OCI-LY7 (cell line): ENCODE measurements at regions not wholly inside any gene's neighbourhood (a gene's known extent, or its start where the extent isn't known, plus 50 kb on each side); places are given as distances from the start of the nearest gene placed in this dataset.

Experiments used
- BruUV-seq: library from RNA; stranded (reverse); fragments of 400-500 nt; replicated peaks from 2 replicates; lab custom pipeline; 2021; lab: Mats Ljungman, UMichigan
- CTCF ChIA-PET: fragments of 300-600 bp; sonication (Branson Sonifier 250); formaldehyde crosslinking; loops from one replicate; lab custom pipeline; 2022; ENCODE audit warnings: antibody characterized with exemption; ENCODE audit not compliant: unreplicated experiment; lab: Charles Lee
- POLR2A ChIA-PET: fragments of 300-600 bp; sonication (Branson Sonifier 250); formaldehyde crosslinking; loops from one replicate; lab custom pipeline; 2022; ENCODE audit warnings: antibody characterized with exemption; lab: Charles Lee
- DNase-seq: peaks from one replicate; pipeline ENCODE4 v3.0.0-alpha.2; 2015; ENCODE audit warnings: low spot score
- H2AFZ ChIP-seq: fragments of 200-600 bp; sonication (generic), shearing (Covaris generic); 2 replicates; pipeline ENCODE4 v1.6.1; 2014; ENCODE audit warnings: mild to moderate bottlenecking, antibody characterized with exemption, low read length, moderate library complexity
- H3K27ac ChIP-seq: fragments of 200-600 bp; sonication (generic); 2 replicates; pipeline ENCODE4 v1.5.1; 2014; ENCODE audit warnings: mixed run types, low read depth, mild to moderate bottlenecking, moderate library complexity, low read length, inconsistent platforms; ENCODE audit not compliant: poor library complexity, severe bottlenecking
- H3K36me3 ChIP-seq: fragments of 200-600 bp; sonication (generic); 2 replicates; pipeline ENCODE4 v1.6.1; 2014; ENCODE audit warnings: mild to moderate bottlenecking, antibody characterized with exemption, low read length, moderate library complexity, mixed read lengths; ENCODE audit not compliant: insufficient read depth
- H3K4me1 ChIP-seq: fragments of 200-600 bp; sonication (generic); 2 replicates; pipeline ENCODE4 v1.5.1; 2014; ENCODE audit warnings: mild to moderate bottlenecking, low read length; ENCODE audit not compliant: insufficient read depth, poor library complexity, severe bottlenecking
- H3K4me2 ChIP-seq: fragments of 200-600 bp; sonication (generic); 2 replicates; pipeline ENCODE4 v1.6.1; 2014; ENCODE audit warnings: mild to moderate bottlenecking, low read length
- H3K4me3 ChIP-seq: fragments of 200-600 bp; sonication (generic); 2 replicates; pipeline ENCODE4 v1.5.1; 2014; ENCODE audit warnings: mild to moderate bottlenecking, low read depth, low read length; ENCODE audit not compliant: poor library complexity, severe bottlenecking
- H3K79me2 ChIP-seq: fragments of 200-600 bp; sonication (generic); 2 replicates; pipeline ENCODE4 v1.6.1; 2016; ENCODE audit warnings: low read depth, mild to moderate bottlenecking, low read length, moderate library complexity, mixed read lengths; ENCODE audit not compliant: insufficient read depth
- H3K9me2 ChIP-seq: fragments of 200-600 bp; sonication (generic); 2 replicates; pipeline ENCODE4 v1.6.1; 2016; ENCODE audit warnings: mild to moderate bottlenecking, low read length, mixed read lengths; ENCODE audit not compliant: insufficient read depth
- H3K9me3 ChIP-seq: fragments of 200-600 bp; sonication (generic); 2 replicates; pipeline ENCODE4 v1.6.1; 2014; ENCODE audit warnings: mild to moderate bottlenecking, mixed run types, low read length, mixed read lengths
- H4K20me1 ChIP-seq: fragments of 200-600 bp; sonication (generic); 2 replicates; pipeline ENCODE4 v1.6.1; 2014; ENCODE audit warnings: mild to moderate bottlenecking, antibody characterized with exemption, low read length, moderate library complexity, mixed read lengths; ENCODE audit not compliant: insufficient read depth
- EZH2phosphoT487 ChIP-seq: fragments of 200-600 bp; sonication (generic); IDR thresholded peaks from 2 replicates; pipeline ENCODE4 v1.6.1; 2018; ENCODE audit warnings: low read depth, borderline replicate concordance, mild to moderate bottlenecking, mixed run types, antibody characterized with exemption, low read length, moderate library complexity, mixed read lengths
- intact Hi-C: fragments of 100-400 bp; cut with micrococcal nuclease; formaldehyde crosslinking; loops from one replicate; pipeline ENCODE4 v1.10.0; 2022; ENCODE audit not compliant: unreplicated experiment
- TF ChIP-seq, protein P1 (sequence below): fragments of 200-600 bp; sonication (generic); conservative IDR thresholded peaks from 2 replicates; pipeline ENCODE4 v1.5.1; 2014; ENCODE audit warnings: mild to moderate bottlenecking, antibody characterized with exemption, low read length, moderate library complexity, mixed read lengths

DNA sequence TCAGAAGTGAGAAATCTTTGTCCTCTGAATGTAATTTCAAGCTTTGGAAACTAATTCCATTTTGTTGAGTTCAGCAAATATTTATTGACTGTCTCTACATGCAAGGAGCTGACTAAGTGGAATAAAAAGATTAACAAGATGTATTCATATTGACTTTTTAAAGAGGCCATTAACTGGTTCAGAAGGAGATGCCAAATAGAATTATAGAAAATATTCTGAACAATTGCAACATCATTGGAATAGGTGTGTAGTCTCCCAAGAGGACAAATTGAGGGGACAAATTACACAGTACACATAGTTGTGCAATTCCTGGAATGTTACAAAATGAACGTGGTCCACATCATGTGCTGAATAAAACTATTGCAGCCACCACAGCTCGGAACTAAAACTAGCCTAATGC lies 224.2 kb downstream of the NPR3 start:
- Histone ChIP-seq H4K20me1 (no peaks in the 10 kb centered on the region), H3K4me1 (no peaks in the 10 kb centered on the region), H3K79me2 (no peaks in the 10 kb centered on the region), H3K4me2 (no peak overlapping the region), H3K9me3 (no peaks in the 10 kb centered on the region), H3K36me3 (no peaks in the 10 kb centered on the region), H2AFZ (no peak overlapping the region), H3K27ac (no peak overlapping the region), H3K4me3 (no peak overlapping the region), H3K9me2 (no peaks in the 10 kb centered on the region)
- CTCF ChIA-PET: no interaction called here
- no peak for TF ChIP-seq EZH2phosphoT487
- TF ChIP-seq, protein P1, sequence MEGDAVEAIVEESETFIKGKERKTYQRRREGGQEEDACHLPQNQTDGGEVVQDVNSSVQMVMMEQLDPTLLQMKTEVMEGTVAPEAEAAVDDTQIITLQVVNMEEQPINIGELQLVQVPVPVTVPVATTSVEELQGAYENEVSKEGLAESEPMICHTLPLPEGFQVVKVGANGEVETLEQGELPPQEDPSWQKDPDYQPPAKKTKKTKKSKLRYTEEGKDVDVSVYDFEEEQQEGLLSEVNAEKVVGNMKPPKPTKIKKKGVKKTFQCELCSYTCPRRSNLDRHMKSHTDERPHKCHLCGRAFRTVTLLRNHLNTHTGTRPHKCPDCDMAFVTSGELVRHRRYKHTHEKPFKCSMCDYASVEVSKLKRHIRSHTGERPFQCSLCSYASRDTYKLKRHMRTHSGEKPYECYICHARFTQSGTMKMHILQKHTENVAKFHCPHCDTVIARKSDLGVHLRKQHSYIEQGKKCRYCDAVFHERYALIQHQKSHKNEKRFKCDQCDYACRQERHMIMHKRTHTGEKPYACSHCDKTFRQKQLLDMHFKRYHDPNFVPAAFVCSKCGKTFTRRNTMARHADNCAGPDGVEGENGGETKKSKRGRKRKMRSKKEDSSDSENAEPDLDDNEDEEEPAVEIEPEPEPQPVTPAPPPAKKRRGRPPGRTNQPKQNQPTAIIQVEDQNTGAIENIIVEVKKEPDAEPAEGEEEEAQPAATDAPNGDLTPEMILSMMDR: no peak
- intact Hi-C loops: loop anchor here (10.0 kb wide), 1 partner anchor 230 kb away; no protein-coding TSS in a partner anchor
- no TSS peak for BruUV-seq
- POLR2A ChIA-PET: no interaction called here
- no peak for DNase-seq

DNA sequence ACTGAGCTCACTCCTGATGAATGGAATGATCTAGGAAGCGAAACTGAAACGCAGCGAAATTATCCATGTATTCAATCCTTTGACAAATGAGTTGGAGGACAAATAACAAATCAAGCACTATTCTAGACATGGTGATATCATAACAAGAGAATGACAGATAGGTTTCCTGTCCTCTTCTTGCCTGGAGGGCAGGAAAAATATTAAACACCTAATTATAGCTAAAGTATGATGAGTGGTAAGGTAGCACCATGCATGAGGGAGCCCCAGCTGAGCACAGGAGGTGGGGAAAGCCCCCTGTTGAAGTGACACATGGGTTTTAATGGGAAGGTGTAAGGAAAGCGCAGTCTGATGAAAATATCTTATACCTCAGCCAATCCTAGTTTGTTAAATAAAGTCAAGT lies 225.2 kb downstream of the NPR3 start:
- ChIA-PET CTCF (no interaction called here), POLR2A (no interaction called here)
- Histone ChIP-seq H2AFZ (no peak overlapping the region), H3K27ac (no peak overlapping the region), H3K36me3 (no peaks in the 10 kb centered on the region), H3K9me3 (no peaks in the 10 kb centered on the region), H4K20me1 (no peaks in the 10 kb centered on the region), H3K4me2 (no peak overlapping the region), H3K4me1 (no peaks in the 10 kb centered on the region), H3K79me2 (no peaks in the 10 kb centered on the region), H3K9me2 (no peaks in the 10 kb centered on the region), H3K4me3 (no peak overlapping the region)
- no TSS peak for BruUV-seq
- no peak for DNase-seq
- TF ChIP-seq EZH2phosphoT487: no peak
- TF ChIP-seq, protein P1: no peak
- intact Hi-C loops: loop anchor here (10.0 kb wide), 1 partner anchor 232 kb away; no protein-coding TSS in a partner anchor

GRCh38 chr5:32942225-32942989 lies 231.3 kb downstream of the NPR3 start:
- Histone ChIP-seq H3K9me2 (no peaks in the 10 kb centered on the region), H3K4me1 (no peaks in the 10 kb centered on the region), H3K9me3 (no peaks in the 10 kb centered on the region), H3K79me2 (no peaks in the 10 kb centered on the region), H3K36me3 (no peaks in the 10 kb centered on the region), H3K27ac (no peak overlapping the region), H3K4me2 (no peak overlapping the region), H4K20me1 (no peaks in the 10 kb centered on the region), H3K4me3 (no peak overlapping the region), H2AFZ (no peak overlapping the region)
- BruUV-seq: no TSS peak
- POLR2A ChIA-PET: no interaction called here
- DNase-seq: peak; percentile 50
- intact Hi-C loops: no loop called here
- CTCF ChIA-PET: no interaction called here
- TF ChIP-seq, protein P1: peak; percentile 69
- TF ChIP-seq EZH2phosphoT487: no peak
